GM21367 (cell line): ENCODE measurements at regions not wholly inside any gene's neighbourhood (a gene's known extent, or its start where the extent isn't known, plus 50 kb on each side); places are given as distances from the start of the nearest gene placed in this dataset.
A peak's percentile ranks its signal among the peaks of the same experiment; 100 is the strongest.

Source experiments
- ATAC-seq: cut with Tn5 transposase; IDR thresholded peaks from one replicate; pipeline ENCODE4 v1.9.1; 2021; ENCODE audit not compliant: unreplicated experiment

DNA sequence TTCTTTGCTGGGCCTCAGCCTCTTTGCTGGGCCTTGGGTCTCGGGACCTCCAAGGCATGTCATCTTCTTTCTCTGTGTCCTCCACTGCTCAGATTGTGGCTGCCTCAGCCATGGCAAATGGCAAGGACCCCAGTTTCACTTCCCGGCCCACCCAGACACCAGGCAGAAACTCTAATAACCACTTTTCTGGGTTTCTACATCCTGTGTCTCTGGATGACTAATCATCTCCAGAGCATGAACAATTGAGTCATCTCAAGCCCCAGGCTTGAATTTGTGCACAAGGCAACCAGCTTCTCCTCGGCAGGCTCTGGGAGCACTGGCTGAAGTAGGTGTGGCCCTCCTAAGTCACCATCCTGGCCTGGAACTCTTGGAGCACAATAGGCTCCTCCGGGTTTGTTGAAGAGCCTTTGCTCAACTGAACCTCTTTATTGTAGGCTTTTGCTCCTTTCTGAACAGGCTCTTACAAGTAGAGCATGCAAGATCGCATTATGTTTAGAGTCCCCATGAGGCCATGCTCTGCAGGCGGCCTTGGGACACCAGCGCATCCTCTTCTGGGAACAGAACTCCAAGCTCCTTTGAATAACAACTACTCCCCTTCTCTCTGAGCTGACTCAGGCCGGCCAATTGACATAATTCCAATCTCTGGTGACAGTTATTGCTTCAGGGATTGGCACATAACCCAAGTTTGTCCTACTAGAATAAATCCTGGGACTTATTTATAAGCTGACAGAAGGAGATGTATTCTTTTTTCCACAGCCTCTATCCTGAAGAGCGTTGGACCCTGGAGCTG, 218.1 kb downstream of the WDR11 start:
- ATAC-seq = peak; percentile 88

DNA sequence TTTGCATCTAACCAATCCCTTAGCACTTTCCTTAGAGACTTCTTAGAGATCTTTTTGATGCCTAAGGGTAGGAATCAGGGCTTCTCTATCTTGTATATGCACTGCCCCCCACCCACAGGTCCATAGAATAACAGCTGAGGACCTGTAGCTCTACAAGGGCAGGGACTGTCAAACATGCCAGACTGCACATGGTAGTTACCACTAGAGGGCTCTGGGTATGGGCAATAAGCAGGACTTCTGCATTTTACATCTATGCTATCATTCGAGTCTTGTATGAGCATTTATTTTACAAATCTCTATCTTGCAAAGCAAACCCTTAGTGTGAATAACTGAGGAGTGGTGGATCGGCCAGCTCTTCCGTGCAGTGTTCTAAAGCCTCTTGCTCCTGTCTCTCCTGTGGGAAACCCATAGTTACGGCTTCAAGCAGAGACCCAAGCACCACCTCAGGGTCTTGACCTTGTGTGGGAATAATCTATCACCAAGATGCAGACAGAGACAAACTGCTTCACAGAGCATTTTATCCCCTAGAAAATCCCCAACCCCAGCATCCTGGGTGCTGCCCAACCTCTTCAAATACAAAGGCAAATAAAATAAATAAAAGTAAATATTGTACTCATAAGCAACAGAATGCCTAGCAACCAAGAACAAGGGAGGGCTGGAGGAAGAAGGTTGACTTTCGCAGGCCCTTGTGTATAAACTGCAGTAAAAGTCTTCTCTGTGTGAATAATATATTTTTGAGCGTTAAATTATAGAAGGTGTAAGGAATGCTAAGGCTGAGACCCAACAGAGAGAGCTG, 219.3 kb downstream of the WDR11 start:
- ATAC-seq = no peak

DNA sequence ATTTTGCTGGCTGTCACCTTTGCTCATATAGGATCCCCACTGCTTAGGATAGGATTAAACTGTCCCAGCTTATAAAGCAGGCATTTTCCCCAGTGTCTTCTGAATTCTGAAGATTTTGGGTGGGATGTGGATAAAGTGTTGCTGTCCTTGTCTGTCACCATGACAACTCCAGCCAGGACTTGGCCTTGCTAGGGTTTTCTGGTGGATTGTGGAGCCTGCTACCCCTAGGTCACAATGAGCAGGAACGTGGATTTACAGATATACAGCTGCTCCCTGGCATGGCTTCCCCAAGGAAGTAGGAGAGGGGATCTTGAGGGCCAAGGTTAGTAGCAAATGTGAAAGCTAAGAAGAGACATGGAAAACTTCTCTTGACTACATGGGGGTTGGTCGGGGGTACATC, 220.7 kb downstream of the WDR11 start:
- ATAC-seq = no peak

DNA sequence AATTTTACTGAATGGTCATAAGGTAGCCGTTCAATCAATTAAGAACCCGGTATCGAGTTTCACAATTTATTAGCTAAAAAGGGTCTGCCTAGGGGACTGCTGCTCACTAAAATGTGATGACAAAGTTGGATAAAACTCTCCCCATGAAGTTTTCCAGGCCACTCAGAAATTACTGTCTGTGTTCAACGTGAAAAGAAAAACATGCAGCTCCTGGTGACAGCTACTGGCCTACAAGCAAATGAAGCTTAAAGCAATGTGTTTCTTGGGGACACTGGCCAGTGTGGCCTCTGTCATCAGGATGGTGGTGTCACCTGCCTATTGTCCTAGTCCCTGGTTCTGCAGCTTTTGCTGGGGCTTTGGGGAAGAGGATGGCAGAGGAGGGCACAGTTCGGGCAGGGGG, 222.6 kb downstream of the WDR11 start:
- ATAC-seq = no peak

DNA sequence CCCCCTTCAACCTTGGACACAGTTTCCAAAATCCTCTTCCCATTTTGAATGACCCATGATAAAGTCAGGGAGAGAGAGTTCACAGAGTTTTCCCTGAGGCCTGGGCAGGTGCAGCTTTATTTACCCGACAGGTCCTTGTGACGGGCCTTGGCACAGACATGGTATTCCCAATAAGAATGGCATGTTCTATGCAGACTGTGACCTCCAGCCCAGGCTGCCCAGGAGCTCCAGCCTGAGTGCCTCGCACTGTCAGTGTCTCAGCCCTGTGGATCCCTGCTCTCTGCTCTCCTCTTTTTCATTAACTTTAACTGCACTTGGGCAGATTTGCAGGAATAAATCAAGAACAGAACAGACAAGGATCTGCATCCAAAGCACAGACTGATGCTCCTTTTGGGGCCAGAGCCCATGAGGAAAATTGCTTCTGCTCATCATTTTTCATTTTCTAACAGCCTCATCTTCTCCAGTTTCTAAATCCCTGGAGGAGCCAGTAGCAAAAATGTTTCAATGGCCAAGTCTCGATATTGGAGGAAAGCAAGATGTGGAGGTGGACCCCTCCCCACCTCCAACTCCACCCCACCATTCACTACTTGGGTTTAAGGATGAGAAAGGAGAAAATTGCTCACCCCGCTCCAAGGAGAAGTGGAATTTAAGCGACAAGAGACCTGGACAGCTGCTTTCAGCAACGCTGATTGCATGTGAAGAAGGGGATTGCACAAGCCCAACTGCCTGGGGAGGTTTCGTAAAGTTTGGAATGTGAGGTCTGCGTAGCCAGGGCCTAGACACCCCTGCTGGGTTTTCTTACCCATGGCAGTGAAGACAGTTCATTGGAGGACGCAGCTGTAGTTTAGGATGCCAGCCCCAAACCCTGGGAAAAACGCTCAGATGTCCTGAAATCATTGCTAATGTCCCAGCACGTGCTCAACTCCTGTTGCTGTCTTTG, 225.9 kb downstream of the WDR11 start:
- no peak for ATAC-seq

DNA sequence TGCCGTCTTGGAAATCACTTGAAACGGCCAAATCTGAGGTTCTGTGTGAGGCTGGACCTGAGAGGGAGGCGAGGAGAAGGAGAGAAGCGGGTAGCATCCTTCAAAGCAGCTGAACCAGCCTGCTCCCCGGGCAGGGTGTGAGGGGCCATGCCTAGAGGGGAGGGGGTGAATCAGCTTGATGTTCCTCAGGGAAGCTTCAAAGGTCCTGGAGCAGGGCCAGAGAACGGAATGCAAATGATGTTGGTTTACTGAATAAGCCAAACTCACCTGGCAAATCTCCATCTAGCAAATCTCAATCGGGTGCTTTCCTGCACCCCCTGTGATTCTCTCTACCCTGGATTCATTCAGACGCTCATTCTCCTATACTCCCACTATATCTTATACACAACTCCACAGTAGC, 226.9 kb downstream of the WDR11 start:
- ATAC-seq = no peak

DNA sequence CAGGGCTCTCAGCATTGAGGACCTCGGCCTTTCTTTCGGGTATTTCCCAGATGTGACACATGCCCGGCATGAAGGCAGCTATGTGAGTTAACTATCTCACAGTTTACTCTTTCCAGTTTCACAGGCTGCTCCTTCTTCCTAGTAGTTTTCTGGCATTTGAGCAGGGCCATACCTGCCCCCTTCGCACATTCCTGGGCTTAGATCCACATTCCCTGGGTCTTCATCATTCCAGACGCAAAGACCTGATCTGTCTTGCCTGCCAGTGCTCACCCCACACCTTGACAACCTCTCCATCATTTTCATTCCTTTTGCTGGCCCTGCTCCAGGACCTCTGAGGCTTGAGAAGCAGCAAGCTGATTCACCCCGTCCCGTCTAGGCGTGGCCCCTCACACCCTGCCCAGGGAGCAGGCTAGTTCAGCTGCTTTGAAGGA, 227.5 kb downstream of the WDR11 start:
- ATAC-seq = no peak

DNA sequence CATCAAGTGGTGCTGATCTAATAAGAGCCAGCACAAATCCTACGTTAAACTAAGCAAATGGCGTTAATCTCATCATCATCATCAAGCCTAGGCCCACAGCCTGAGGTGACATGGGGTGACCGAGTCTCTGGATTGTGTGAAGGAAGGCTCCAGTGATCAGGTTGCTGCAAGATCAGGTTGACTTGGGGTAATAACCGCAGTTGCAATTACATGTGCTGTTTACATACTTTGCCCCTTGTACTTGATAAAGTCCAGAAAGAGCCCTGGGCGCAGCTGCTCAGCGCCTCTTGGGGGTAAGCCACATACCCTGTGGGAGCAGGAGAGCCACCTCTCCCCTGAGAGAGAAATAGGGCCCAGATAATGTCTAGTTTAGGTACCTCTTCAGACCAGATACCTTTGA, 228.1 kb downstream of the WDR11 start:
- no peak for ATAC-seq

DNA sequence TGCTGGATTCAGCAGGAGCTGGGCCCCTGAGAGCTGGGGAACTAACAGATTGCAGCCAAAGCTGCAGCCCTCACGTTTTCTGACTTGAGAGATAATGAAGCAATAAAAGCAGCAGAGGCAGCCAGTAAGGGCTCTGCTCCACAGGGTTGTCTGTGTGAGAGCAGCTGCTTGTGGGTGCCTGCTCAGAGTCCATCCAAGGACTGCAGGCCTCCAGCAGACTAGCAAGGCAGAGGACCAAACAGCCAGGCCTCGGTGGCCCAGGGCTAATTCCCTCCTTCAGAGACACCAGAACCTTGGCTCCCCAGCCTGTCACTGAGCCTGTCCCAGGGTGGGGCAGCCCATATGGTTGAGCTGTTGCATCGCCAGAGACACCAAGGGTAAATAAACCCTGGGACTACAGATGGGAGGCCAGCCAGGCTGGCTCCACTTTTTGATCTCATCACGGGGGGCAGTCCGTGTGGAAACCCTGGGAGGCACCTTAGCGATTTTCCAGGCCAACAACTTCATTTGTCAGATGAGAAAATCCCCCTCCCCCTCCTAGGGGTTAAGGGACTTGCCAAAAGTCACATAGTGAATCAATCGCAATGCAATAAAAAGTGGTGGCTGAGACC, 229.2 kb downstream of the WDR11 start:
- ATAC-seq = no peak

DNA sequence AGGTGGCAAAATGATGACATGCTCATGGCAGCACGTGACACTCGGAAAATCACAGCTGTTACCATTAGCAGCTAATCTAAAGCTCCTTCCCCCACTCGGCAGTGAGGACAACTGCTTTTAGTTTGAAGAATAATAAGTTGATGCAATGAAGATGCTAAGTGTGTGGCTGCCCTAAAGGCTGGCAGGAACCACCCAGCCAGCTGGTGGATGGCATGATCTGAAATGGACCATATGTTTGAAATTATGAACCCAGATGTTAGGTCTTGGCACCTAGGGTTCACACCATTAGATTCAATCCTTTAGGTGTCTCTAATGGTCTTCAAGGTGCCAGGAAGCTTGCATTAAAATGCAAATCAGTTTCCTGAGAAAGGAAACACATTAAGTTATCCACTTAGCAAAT, 230.1 kb downstream of the WDR11 start:
- no peak for ATAC-seq

DNA sequence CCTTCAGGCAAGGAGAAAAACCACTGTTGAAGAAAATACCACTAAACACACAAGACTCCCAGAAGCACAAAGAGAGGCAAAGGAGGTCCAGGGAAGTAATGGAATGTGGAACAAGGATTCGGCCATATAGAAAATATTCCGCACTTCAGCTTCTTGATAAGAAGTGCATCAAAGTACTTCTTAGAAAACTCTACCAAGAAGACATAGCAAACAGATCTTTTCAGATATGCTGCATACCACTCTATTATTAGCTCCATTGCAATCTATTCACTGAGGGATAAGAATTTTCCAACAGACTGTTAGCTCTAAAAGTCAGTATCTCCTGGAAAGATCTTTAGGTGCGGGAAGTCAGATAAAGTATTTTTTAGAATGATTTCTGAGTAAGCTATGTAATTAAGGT, 231.8 kb downstream of the WDR11 start:
- ATAC-seq = no peak

DNA sequence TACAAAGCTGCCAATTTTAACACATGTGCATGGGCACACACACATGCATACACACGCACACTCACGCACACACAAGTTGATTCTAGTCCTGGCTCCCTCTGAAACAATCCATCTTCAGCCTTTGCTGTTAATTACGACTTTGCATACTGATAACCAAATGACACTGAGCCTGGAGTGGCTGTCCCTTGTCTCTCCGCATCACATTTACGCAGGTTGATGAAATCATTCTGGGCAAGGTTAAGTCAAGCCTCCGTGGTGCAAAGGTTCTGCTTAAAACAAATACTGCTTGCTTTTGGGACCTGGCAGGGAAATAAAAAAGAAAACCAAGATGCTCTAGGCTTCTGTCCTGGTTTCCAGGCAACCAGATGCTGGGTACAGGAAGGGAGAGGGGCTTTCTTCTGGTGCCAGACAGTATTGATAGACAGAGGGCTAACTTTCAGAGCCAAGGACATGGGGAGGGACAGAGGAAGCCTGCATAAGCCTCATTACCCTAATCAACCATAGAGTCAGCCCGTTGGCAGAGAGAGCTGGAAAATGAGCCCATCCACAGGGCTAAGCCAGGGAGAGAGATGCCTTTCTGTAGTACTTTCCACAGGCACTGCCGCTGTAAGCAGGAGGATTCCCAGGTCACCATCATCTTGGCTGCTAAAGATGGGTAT, 233.0 kb downstream of the WDR11 start:
- ATAC-seq = no peak

DNA sequence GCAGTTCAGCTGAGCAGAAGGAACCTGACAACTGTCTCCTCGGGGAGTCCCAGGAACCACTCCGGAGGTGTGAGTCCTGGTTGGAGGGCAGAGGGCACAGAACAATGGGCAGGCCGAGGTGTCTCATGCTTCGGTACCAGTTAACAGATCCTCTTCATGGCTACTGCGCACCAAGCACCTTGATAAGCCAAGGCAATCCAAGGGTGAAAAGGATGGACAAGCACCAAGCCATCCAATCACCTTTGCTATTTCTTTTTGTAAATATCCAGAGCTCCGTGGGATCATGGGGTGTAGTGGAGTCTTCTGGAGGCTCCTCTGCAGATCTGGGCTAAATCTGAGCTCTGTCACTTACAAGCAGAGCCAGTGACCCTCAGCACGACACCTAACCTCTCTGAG, 233.5 kb downstream of the WDR11 start:
- ATAC-seq = no peak

DNA sequence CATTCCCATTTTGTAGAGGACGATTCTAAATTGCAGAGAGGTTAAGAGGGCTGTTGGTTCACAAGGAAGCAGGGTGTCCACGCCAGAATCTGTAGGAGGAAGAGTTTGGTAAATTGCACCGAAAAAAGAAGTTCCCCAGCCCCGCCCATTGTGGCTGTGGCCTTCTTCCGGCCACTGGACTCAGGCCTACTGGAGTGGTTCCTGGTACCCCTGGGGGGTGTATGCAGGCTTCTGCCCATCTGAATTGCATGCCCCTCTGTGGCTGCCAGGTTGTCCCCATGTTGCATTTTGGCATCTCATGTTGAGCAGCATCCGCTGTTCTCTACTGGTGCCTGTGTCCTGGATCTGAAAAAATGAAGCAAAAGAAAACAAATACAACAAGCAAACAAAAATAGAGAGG, 234.2 kb downstream of the WDR11 start:
- ATAC-seq = no peak

DNA sequence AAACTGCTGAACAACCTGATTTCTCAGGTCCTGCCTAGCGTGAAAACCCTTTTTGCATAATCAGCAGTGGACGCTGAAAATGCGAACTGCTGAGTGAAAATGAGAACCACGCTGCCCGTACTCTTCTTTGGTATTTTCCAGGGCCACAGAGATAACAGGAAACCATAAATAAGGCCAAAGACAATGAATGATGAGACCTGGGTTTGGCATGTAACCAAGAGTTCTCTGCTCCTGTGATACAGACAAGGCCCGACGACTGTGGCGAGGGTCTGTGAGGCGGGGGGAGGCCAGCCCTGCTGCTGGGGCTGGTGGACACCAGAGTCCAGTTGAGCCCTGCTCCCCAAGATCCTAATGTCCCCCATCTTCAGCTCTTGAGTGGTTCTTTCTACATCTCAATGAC, 236.0 kb downstream of the WDR11 start:
- no peak for ATAC-seq

DNA sequence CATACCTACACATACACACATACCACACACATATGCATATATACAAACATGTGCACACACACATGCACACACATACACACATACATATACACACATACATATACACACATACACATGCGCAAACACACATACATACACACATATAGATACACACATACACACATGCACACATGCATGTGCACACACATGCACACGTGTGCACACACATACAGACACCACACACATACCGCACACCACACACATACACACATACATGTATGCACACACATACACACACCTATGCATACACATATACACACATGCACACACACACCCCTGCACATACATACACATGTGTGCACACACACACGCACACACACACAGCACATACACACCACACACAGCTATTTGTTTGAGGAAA, 236.5 kb downstream of the WDR11 start:
- no peak for ATAC-seq

DNA sequence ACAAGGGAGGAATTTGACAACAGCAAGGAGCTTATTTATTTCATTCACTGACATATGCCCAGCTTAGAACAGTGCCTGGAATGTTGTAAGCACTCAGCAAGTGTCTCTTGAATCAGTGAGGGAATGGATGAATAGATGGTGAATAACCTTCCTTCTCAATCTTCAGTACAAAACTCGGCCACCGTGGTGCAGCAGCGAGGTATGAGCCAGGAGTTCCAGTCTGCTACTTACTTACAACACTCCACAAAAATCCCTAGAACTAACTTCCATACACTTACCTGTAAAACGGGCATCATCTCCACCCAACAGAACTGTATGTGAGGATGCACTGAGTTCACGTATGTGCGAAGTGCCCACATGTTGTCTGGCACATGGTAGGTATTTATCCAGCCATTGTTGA, 237.4 kb downstream of the WDR11 start:
- no peak for ATAC-seq

DNA sequence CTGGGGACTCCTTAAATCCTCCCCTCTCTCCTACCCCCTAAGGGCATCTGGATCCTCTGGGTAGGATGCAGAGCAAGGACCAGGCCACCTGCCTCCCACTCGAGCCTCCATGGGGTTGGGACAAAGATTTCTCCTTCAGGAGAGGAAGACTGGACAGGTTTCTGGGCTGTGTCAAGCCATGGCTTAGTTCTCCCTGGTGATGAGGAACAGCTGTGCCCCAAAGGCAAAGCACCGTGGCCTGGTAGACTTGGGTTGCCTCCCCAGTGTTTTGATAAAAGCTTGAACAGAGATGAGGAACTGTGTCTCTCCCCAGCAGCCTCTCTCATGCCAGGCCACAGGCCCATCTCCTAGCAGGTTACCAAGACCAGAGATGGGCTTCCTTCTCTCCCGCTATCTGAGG, 238.3 kb downstream of the WDR11 start:
- ATAC-seq = no peak

DNA sequence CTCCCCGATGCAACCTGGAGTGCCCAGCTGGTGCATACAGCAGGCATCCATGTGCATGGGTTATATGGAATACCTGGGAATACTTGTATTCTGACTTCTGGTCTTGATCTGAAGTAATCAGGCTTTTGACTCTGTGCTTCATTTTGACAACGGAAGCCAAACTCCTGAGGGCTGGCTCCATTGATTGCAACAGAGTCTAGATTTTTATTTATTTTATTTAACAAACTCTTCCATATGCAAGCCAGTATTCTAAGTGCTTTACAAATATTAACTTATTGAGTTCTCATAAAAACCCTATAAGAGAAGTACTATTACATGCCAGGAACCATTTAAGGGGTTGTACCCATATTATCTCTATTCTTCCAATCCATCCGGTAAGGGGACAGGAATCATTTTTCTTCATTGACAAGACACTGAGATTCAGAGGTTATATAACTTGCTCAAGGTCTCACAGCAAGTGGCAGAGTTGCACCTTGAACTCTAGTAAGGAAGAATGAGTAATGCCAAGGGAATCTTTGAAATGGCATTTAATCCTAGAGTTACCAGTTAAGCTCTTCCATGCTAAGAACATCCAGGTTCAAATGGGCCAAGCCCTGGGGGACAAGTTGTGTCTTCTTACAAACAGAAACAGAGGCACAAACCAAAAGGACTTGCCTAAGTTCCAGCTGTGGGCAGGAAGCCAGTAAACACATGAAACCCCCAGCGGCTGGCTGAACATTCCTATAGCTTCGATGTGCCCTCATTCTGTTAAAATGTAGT, 241.0 kb downstream of the WDR11 start:
- no peak for ATAC-seq

DNA sequence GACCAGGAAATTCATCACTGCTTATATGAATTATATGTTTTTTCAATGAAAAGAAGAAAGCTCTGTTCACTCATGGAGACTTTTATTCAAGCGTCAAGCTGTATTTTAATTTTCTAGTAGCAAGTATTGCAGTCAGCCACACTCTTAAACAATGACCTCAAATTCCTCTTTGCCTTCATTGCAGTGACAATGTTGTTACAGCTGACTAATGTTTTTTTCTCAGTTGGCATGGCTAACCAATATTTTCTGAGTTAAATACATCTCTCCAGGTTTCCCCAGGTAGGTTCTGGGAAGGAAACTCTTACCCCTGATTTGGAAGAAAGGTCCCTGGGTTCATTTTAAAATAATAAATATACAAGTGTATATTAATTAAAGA, 241.5 kb downstream of the WDR11 start:
- ATAC-seq = no peak
